CD4-positive, alpha-beta T cell (primary cell): ENCODE measurements at regions not wholly inside any gene's neighbourhood (a gene's known extent, or its start where the extent isn't known, plus 50 kb on each side); places are given as distances from the start of the nearest gene placed in this dataset.

Experiments
- ATAC-seq: fragments of 200-7000 bp; cut with Tn5 transposase; one replicate; pipeline ENCODE4 v1.10.0; 2022; ENCODE audit warnings: mild to moderate bottlenecking; ENCODE audit not compliant: poor library complexity
- CTCF ChIA-PET: fragments of 350-600 bp; sonication (Branson Sonifier 250); formaldehyde crosslinking; loops from one replicate; lab custom pipeline; 2021; ENCODE audit warnings: antibody characterized with exemption, inconsistent platforms; lab: Charles Lee
- POLR2A ChIA-PET: fragments of 350-600 bp; sonication (Branson Sonifier 250); formaldehyde crosslinking; loops from one replicate; lab custom pipeline; 2021; ENCODE audit warnings: antibody characterized with exemption, inconsistent platforms; lab: Charles Lee
- DNase-seq, 14 experiments: peaks; one replicate each; pipeline ENCODE4 v3.0.0-alpha.2; 2013 to 2020; ENCODE audit warnings: mixed read lengths in 2 of 14
- H3K27ac ChIP-seq, 2 donors: one replicate each; pipeline versions ENCODE4 v1.5.1 to v1.7.0; 2013; ENCODE audit warnings: low read length in 2 of 2, low read depth in 1 of 2, mild to moderate bottlenecking in 1 of 2
- H3K27me3 ChIP-seq, 2 experiments: 1 replicate in 1 of 2; 2 replicates in 1 of 2; pipeline versions ENCODE4 v1.6.1 to v1.7.0; 2013; ENCODE audit warnings: low read length in 2 of 2, control low read depth in 1 of 2, mild to moderate bottlenecking in 1 of 2, moderate library complexity in 1 of 2; ENCODE audit not compliant: insufficient read depth in 2 of 2, control insufficient read depth in 1 of 2
- H3K36me3 ChIP-seq: one replicate; pipeline ENCODE4 v1.6.1; 2013; ENCODE audit warnings: low read length, control low read depth; ENCODE audit not compliant: insufficient read depth
- H3K4me1 ChIP-seq: one replicate; pipeline ENCODE4 v1.6.1; 2013; ENCODE audit warnings: low read length, control low read depth; ENCODE audit not compliant: insufficient read depth
- H3K4me3 ChIP-seq: one replicate; pipeline ENCODE4 v1.5.1; 2013; ENCODE audit warnings: mild to moderate bottlenecking, low read length, moderate library complexity
- H3K9me3 ChIP-seq, 2 experiments: 1 replicate in 1 of 2; 2 replicates in 1 of 2; pipeline versions ENCODE4 v1.6.1 to v1.7.0; 2013; ENCODE audit warnings: low read length in 2 of 2, mild to moderate bottlenecking in 2 of 2, control low read depth in 1 of 2, moderate library complexity in 1 of 2; ENCODE audit not compliant: control insufficient read depth in 1 of 2, insufficient read depth in 1 of 2
- H3K27ac Mint-ChIP-seq: one replicate; pipeline ENCODE4 v1.8.0; 2020; ENCODE audit warnings: mixed read lengths
- H3K27me3 Mint-ChIP-seq: one replicate; pipeline ENCODE4 v1.8.0; 2021; ENCODE audit warnings: mixed read lengths
- H3K36me3 Mint-ChIP-seq: one replicate; pipeline ENCODE4 v1.8.0; 2021; ENCODE audit warnings: low read depth, mixed read lengths
- H3K4me1 Mint-ChIP-seq: one replicate; pipeline ENCODE4 v1.8.0; 2021; ENCODE audit warnings: low read depth, mixed read lengths
- H3K4me3 Mint-ChIP-seq: one replicate; pipeline ENCODE4 v1.8.0; 2020; ENCODE audit warnings: mild to moderate bottlenecking, mixed read lengths
- H3K9me3 Mint-ChIP-seq: one replicate; pipeline ENCODE4 v1.8.0; 2020; ENCODE audit warnings: mixed read lengths
- CTCF ChIP-seq: fragments of 200-600 bp; IDR thresholded peaks from one replicate; pipeline ENCODE4 v1.8.0; 2022; ENCODE audit warnings: antibody characterized with exemption, mild to moderate bottlenecking
- intact Hi-C, 2 experiments: fragments of 100-400 bp; cut with DNase I in 1 of 2; cut with micrococcal nuclease in 1 of 2; formaldehyde crosslinking; loops; one replicate each; pipeline versions ENCODE4 v1.15.1 to v1.9.0; 2023 to 2025; cut with DNase I, micrococcal nuclease

- no peak overlapping the region for H3K4me3 Mint-ChIP-seq
- no peak for ATAC-seq
- Histone ChIP-seq H3K27me3 (no peaks in the 10 kb centered on the region), H3K4me1 (no peaks in the 10 kb centered on the region), H3K36me3 (no peaks in the 10 kb centered on the region), H3K27ac (no peak overlapping the region), H3K4me3 (no peak overlapping the region), H3K9me3 (no peaks in the 10 kb centered on the region)
- ChIA-PET POLR2A (no interaction called here), CTCF (no interaction called here)
- no peaks in the 10 kb centered on the region for H3K4me1 Mint-ChIP-seq
- H3K36me3 Mint-ChIP-seq = no peaks in the 10 kb centered on the region
- no peak overlapping the region for H3K27ac Mint-ChIP-seq
- peaks cover 2% of the 10 kb centered on the region for H3K9me3 Mint-ChIP-seq
- no peak for DNase-seq
- TF ChIP-seq CTCF = no peak
- intact Hi-C loops = no loop called here
- no peaks in the 10 kb centered on the region for H3K27me3 Mint-ChIP-seq
These were observed 295.6 kb downstream of the FGFR2 start for GRCh38 chr10:121302541-121303180.

GRCh38 chr10:121303287-121303890 is 294.9 kb downstream of the FGFR2 start:
- POLR2A ChIA-PET = no interaction called here
- Mint-ChIP-seq H3K9me3 (peaks cover 2% of the 10 kb centered on the region), H3K27me3 (no peaks in the 10 kb centered on the region), H3K4me1 (no peaks in the 10 kb centered on the region), H3K36me3 (no peaks in the 10 kb centered on the region), H3K4me3 (no peak overlapping the region), H3K27ac (no peak overlapping the region)
- no peaks in the 10 kb centered on the region for H3K27me3 ChIP-seq
- no peaks in the 10 kb centered on the region for H3K9me3 ChIP-seq
- no peak overlapping the region for H3K4me3 ChIP-seq
- CTCF ChIA-PET = no interaction called here
- no peak for ATAC-seq
- no peak for TF ChIP-seq CTCF
- intact Hi-C loops = no loop called here
- no peak overlapping the region for H3K27ac ChIP-seq
- no peak for DNase-seq
- H3K4me1 ChIP-seq = no peaks in the 10 kb centered on the region
- H3K36me3 ChIP-seq = no peaks in the 10 kb centered on the region

- no peaks in the 10 kb centered on the region for H3K27me3 Mint-ChIP-seq
- CTCF ChIA-PET = no interaction called here
These were observed 293.2 kb downstream of the FGFR2 start for GRCh38 chr10:121305066-121305465.

More at GRCh38 chr10:121305066-121305465, 293.2 kb downstream of the FGFR2 start:
- no peaks in the 10 kb centered on the region for H3K36me3 ChIP-seq
- H3K27ac ChIP-seq = no peak overlapping the region
- no peak overlapping the region for H3K4me3 ChIP-seq
- Mint-ChIP-seq H3K4me1 (no peaks in the 10 kb centered on the region), H3K27ac (no peak overlapping the region), H3K4me3 (no peak overlapping the region), H3K9me3 (peaks cover 2% of the 10 kb centered on the region), H3K36me3 (no peaks in the 10 kb centered on the region)
- no peaks in the 10 kb centered on the region for H3K4me1 ChIP-seq
- DNase-seq = no peak
- no peaks in the 10 kb centered on the region for H3K27me3 ChIP-seq
- intact Hi-C loops = no loop called here
- H3K9me3 ChIP-seq = no peaks in the 10 kb centered on the region
- no peak for TF ChIP-seq CTCF
- POLR2A ChIA-PET = no interaction called here
- ATAC-seq = no peak
